HepG2 (cell line): ENCODE measurements at regions not wholly inside any gene's neighbourhood (a gene's known extent, or its start where the extent isn't known, plus 50 kb on each side); places are given as distances from the start of the nearest gene placed in this dataset.

ENCODE experiments used
- ATAC-seq: fragments of 200-7000 bp; cut with Tn5 transposase; 3 replicates; pipeline ENCODE4 v1.9.1; 2020; ENCODE audit warnings: mild to moderate bottlenecking, moderate library complexity
- BruUV-seq: library from RNA; stranded (reverse); fragments of 400-500 nt; replicated peaks from 2 replicates; lab custom pipeline; 2021; lab: Mats Ljungman, UMichigan
- CTCF ChIA-PET: fragments of 300-600 bp; formaldehyde crosslinking; extraction: SDS; loops from one replicate; lab custom pipeline; 2021; ENCODE audit warnings: low total read pairs, inconsistent platforms, low intra/inter-chr PET ratio; lab: Yijun Ruan, JAX
- POLR2A ChIA-PET: fragments of 350-600 bp; sonication (Branson Sonifier 250); formaldehyde crosslinking; loops from one replicate; lab custom pipeline; 2020; ENCODE audit warnings: antibody characterized with exemption, inconsistent platforms; lab: Yijun Ruan, JAX
- DNase-seq: peaks from one replicate; pipeline ENCODE4 v3.0.0-alpha.2; 2015; ENCODE audit warnings: low spot score
- FAIRE-seq: peaks from 3 replicates; lab custom pipeline; 2011; peaks lifted over from hg19 to GRCh38; lab: Jason Lieb, UNC
- H2AFZ ChIP-seq: one replicate; pipeline ENCODE4 v1.6.1; 2011; ENCODE audit warnings: low read length, inconsistent platforms
- H3K27ac ChIP-seq: fragments of 300-600 bp; 3 replicates; pipeline ENCODE4 v1.8.0; 2011; ENCODE audit warnings: mixed run types, mild to moderate bottlenecking, mixed read lengths, low read length, inconsistent platforms; ENCODE audit not compliant: insufficient read depth; ENCODE audit errors: extremely low read length
- H3K27me3 ChIP-seq, 2 experiments: fragments of 200-600 bp in 1 of 2; 2 replicates in 1 of 2; 3 replicates in 1 of 2; pipeline versions ENCODE4 v1.6.0 to v1.8.0; 2011; ENCODE audit warnings: low read length in 2 of 2, mild to moderate bottlenecking in 2 of 2, moderate library complexity in 2 of 2, inconsistent platforms in 1 of 2; ENCODE audit not compliant: insufficient read depth in 2 of 2, control insufficient read depth in 1 of 2
- H3K36me3 ChIP-seq, 2 experiments: fragments of 200-600 bp in 1 of 2; replicated peaks in 1 of 2; 2 replicates in 1 of 2; 3 replicates in 1 of 2; pipeline versions ENCODE4 v1.5.1 to v1.8.0; 2011; ENCODE audit warnings: low read length in 2 of 2, inconsistent platforms in 1 of 2; ENCODE audit not compliant: insufficient read depth in 2 of 2, control insufficient read depth in 1 of 2
- H3K4me1 ChIP-seq: 2 replicates; pipeline ENCODE4 v1.5.1; 2012; ENCODE audit warnings: low read length, inconsistent platforms; ENCODE audit not compliant: insufficient read depth
- H3K4me2 ChIP-seq: 2 replicates; pipeline ENCODE4 v1.6.0; 2011; ENCODE audit warnings: low read depth, low read length, inconsistent platforms
- H3K4me3 ChIP-seq, 3 experiments: fragments of 200-600 bp in 1 of 3; sonication (generic), shearing (Covaris generic) in 1 of 3; replicated peaks in 1 of 3; 2 replicates each; pipeline ENCODE4 v1.5.1; 2011 to 2016; ENCODE audit warnings: low read length in 3 of 3, inconsistent platforms in 2 of 3, low read depth in 2 of 3, mild to moderate bottlenecking in 2 of 3, control low read depth in 1 of 3, mixed read lengths in 1 of 3; ENCODE audit not compliant: insufficient read depth in 1 of 3
- H3K79me2 ChIP-seq: one replicate; pipeline ENCODE4 v1.6.1; 2011; ENCODE audit warnings: low read length, inconsistent platforms; ENCODE audit not compliant: insufficient read depth
- H3K9ac ChIP-seq: 2 replicates; pipeline ENCODE4 v1.6.0; 2011; ENCODE audit warnings: mild to moderate bottlenecking, low read depth, low read length, inconsistent platforms; ENCODE audit not compliant: insufficient read depth
- H3K9me3 ChIP-seq: 2 replicates; pipeline ENCODE4 v1.5.1; 2012; ENCODE audit warnings: mild to moderate bottlenecking, low read length
- H4K20me1 ChIP-seq: 2 replicates; pipeline ENCODE4 v1.6.0; 2011; ENCODE audit warnings: inconsistent platforms, mild to moderate bottlenecking, low read length, moderate library complexity; ENCODE audit not compliant: insufficient read depth
- FOXA3 ChIP-seq: IDR thresholded peaks from 2 replicates; pipeline ENCODE4 v1.6.1; 2016; ENCODE audit warnings: missing genetic modification reagents, missing compliant biosample characterization
- HNRNPUL1 ChIP-seq: fragments of 200-400 bp; formaldehyde crosslinking; IDR thresholded peaks from 2 replicates; pipeline ENCODE4 v1.6.1; 2017; ENCODE audit warnings: low read depth, mild to moderate bottlenecking, low read length, moderate library complexity
- MTA3 ChIP-seq: sonication (generic); formaldehyde crosslinking; IDR thresholded peaks from 2 replicates; pipeline ENCODE4 v1.4.0; 2020; ENCODE audit warnings: missing genetic modification reagents
- RARG ChIP-seq: sonication (generic); formaldehyde crosslinking; IDR thresholded peaks from 2 replicates; pipeline ENCODE4 v1.4.0; 2020; ENCODE audit warnings: low read depth, mild to moderate bottlenecking, missing genetic modification reagents
- SMAD9 ChIP-seq: sonication (generic); formaldehyde crosslinking; IDR thresholded peaks from 2 replicates; pipeline ENCODE4 v1.5.1; 2020; ENCODE audit warnings: mild to moderate bottlenecking, missing genetic modification reagents
- U2AF1 ChIP-seq: fragments of 200-400 bp; formaldehyde crosslinking; optimal IDR thresholded peaks from 2 replicates; pipeline ENCODE3; 2017; ENCODE audit warnings: mild to moderate bottlenecking, low read depth, low read length
- ZNF335 ChIP-seq: sonication (generic); formaldehyde crosslinking; IDR thresholded peaks from 2 replicates; pipeline ENCODE4 v1.4.0; 2020; ENCODE audit warnings: missing genetic modification reagents
- ZNF33B ChIP-seq: sonication (generic); formaldehyde crosslinking; IDR thresholded peaks from 2 replicates; pipeline ENCODE4 v1.5.1; 2020; ENCODE audit warnings: mild to moderate bottlenecking, missing genetic modification reagents
- ZNF350 ChIP-seq: sonication (generic); formaldehyde crosslinking; IDR thresholded peaks from 2 replicates; pipeline ENCODE4 v1.4.0; 2020; ENCODE audit warnings: mild to moderate bottlenecking, low read depth, missing genetic modification reagents, borderline replicate concordance
- ZNF510 ChIP-seq: sonication (generic); formaldehyde crosslinking; IDR thresholded peaks from 2 replicates; pipeline ENCODE4 v1.4.0; 2020; ENCODE audit warnings: low read depth, mild to moderate bottlenecking, missing genetic modification reagents
- ZNF577 ChIP-seq: sonication (generic); formaldehyde crosslinking; IDR thresholded peaks from 2 replicates; pipeline ENCODE4 v1.4.0; 2020; ENCODE audit warnings: mild to moderate bottlenecking, low read depth, missing genetic modification reagents, borderline replicate concordance
- ZNF670 ChIP-seq: sonication (generic); formaldehyde crosslinking; IDR thresholded peaks from 2 replicates; pipeline ENCODE4 v1.8.0; 2022; ENCODE audit warnings: mild to moderate bottlenecking, missing genetic modification reagents, borderline replicate concordance
- ZNF672 ChIP-seq: sonication (generic); formaldehyde crosslinking; IDR thresholded peaks from 2 replicates; pipeline ENCODE4 v1.8.1; 2022; ENCODE audit warnings: missing genetic modification reagents
- WGBS: methylation state at CpG from one replicate; pipeline ENCODE4 v1.1.6; 2017; ENCODE audit warnings: low lambda C conversion rate; 5-methylcytosine and 5-hydroxymethylcytosine counted together
- in situ Hi-C: cut with HindIII; loops from 2 replicates; pipeline ENCODE4 v1.10.0; 2017; ENCODE audit warnings: low pct_unique_long_range_greater_than_20kb; ENCODE audit not compliant: extremely low pct_ligation_motif_present
- intact Hi-C: fragments of 100-400 bp; cut with micrococcal nuclease; formaldehyde crosslinking; loops from one replicate; pipeline ENCODE4 v1.10.0; 2022; ENCODE audit not compliant: unreplicated experiment
- TF ChIP-seq, protein P1 (sequence below), 2 experiments: sonication (generic) in 1 of 2; formaldehyde crosslinking in 1 of 2; IDR thresholded peaks; 2 replicates each; pipeline versions ENCODE4 v1.4.0 to v1.6.1; 2016 to 2020; ENCODE audit warnings: borderline replicate concordance in 1 of 2, low read depth in 1 of 2, mild to moderate bottlenecking in 1 of 2, missing genetic modification reagents in 1 of 2
- TF ChIP-seq, protein P2 (sequence below), 2 experiments: sonication (generic) in 1 of 2; formaldehyde crosslinking in 1 of 2; IDR thresholded peaks; 2 replicates each; pipeline versions ENCODE4 v1.6.1 to v1.9.0; 2014 to 2022; ENCODE audit warnings: antibody characterized with exemption in 1 of 2, borderline replicate concordance in 1 of 2, inconsistent platforms in 1 of 2, low read depth in 1 of 2, missing genetic modification reagents in 1 of 2

DNA sequence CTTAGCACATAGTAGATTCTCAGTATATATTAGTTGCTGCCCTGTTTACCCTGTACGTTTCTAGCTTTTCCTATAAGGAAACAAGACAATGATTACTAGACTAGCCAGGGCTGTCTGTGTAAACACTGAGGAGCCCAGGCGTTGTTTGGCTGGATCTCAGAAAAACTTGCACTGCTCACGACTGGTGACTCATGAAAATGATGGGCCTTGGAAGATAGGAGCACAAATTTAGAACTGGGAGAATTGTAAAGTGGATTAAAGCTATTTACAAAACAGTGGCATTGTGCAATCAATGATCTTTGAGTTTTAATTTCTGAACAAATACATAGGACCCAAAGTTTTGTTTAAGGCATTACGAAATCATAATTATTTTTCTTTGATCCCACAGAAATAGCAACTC, 276.9 kb downstream of the FAM76B start:
- ATAC-seq (peak; percentile 55; the same call in 2 of the 3 replicates), FAIRE-seq (no peak), DNase-seq (peak; percentile 14)
- Histone ChIP-seq H3K9me3 (no peaks in the 10 kb centered on the region), H3K27me3 (no peaks in the 10 kb centered on the region), H3K4me3 (no peak overlapping the region), H3K79me2 (no peaks in the 10 kb centered on the region), H3K4me1 (0 out of 2 replicates have a peak, but pooled peaks cover 13% of the 10 kb centered on the region), H3K4me2 (no peak overlapping the region), H4K20me1 (no peaks in the 10 kb centered on the region), H2AFZ (no peak overlapping the region), H3K36me3 (no peaks in the 10 kb centered on the region), H3K9ac (no peak overlapping the region), H3K27ac (no peak overlapping the region)
- intact Hi-C loops, result no loop called here
- CTCF ChIA-PET, result no interaction called here
- in situ Hi-C loops, result no loop called here
- WGBS, result under 1% methylated on average over 4 of the region's 4 CpGs
- BruUV-seq, result no TSS peak
- POLR2A ChIA-PET, result no interaction called here
- TF ChIP-seq U2AF1 (no peak), FOXA3 (CRISPR knock-in tag) (0 out of 2 replicates have a peak, but pooled peaks have one; percentile 14), ZNF670 (CRISPR knock-in tag) (no peak), SMAD9 (CRISPR knock-in tag) (no peak), RARG (no peak), HNRNPUL1 (no peak), ZNF510 (no peak), MTA3 (CRISPR knock-in tag) (no peak), ZNF335 (CRISPR knock-in tag) (no peak), ZNF577 (no peak), ZNF350 (CRISPR knock-in tag) (no peak), ZNF672 (no peak), ZNF33B (CRISPR knock-in tag) (no peak)
- TF ChIP-seq, protein P1, sequence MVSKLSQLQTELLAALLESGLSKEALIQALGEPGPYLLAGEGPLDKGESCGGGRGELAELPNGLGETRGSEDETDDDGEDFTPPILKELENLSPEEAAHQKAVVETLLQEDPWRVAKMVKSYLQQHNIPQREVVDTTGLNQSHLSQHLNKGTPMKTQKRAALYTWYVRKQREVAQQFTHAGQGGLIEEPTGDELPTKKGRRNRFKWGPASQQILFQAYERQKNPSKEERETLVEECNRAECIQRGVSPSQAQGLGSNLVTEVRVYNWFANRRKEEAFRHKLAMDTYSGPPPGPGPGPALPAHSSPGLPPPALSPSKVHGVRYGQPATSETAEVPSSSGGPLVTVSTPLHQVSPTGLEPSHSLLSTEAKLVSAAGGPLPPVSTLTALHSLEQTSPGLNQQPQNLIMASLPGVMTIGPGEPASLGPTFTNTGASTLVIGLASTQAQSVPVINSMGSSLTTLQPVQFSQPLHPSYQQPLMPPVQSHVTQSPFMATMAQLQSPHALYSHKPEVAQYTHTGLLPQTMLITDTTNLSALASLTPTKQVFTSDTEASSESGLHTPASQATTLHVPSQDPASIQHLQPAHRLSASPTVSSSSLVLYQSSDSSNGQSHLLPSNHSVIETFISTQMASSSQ (IDR thresholded peaks at IDR 0.05; ENCODE audit: low read depth), result no peak
- TF ChIP-seq, protein P1 (CRISPR knock-in tag; IDR thresholded peaks at IDR 0.05; ENCODE audit: borderline replicate concordance), result no peak
- TF ChIP-seq, protein P2, sequence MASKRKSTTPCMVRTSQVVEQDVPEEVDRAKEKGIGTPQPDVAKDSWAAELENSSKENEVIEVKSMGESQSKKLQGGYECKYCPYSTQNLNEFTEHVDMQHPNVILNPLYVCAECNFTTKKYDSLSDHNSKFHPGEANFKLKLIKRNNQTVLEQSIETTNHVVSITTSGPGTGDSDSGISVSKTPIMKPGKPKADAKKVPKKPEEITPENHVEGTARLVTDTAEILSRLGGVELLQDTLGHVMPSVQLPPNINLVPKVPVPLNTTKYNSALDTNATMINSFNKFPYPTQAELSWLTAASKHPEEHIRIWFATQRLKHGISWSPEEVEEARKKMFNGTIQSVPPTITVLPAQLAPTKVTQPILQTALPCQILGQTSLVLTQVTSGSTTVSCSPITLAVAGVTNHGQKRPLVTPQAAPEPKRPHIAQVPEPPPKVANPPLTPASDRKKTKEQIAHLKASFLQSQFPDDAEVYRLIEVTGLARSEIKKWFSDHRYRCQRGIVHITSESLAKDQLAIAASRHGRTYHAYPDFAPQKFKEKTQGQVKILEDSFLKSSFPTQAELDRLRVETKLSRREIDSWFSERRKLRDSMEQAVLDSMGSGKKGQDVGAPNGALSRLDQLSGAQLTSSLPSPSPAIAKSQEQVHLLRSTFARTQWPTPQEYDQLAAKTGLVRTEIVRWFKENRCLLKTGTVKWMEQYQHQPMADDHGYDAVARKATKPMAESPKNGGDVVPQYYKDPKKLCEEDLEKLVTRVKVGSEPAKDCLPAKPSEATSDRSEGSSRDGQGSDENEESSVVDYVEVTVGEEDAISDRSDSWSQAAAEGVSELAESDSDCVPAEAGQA (IDR thresholded peaks at IDR 0.05; ENCODE audit: low read depth), result no peak
- TF ChIP-seq, protein P2 (CRISPR knock-in tag; IDR thresholded peaks at IDR 0.05; ENCODE audit: borderline replicate concordance), result no peak
